COR-L47 (cell line): ENCODE measurements at regions not wholly inside any gene's neighbourhood (a gene's known extent, or its start where the extent isn't known, plus 50 kb on each side); places are given as distances from the start of the nearest gene placed in this dataset.
"Not testable (repeated sequence)": the region's sequence is repeated elsewhere in the genome, so short reads cannot be mapped to it uniquely, and the experiment has no call there.

Experiments
- DNase-seq: peaks from one replicate; lab custom pipeline; 2025; lab: John Stamatoyannopoulos, UW

DNA sequence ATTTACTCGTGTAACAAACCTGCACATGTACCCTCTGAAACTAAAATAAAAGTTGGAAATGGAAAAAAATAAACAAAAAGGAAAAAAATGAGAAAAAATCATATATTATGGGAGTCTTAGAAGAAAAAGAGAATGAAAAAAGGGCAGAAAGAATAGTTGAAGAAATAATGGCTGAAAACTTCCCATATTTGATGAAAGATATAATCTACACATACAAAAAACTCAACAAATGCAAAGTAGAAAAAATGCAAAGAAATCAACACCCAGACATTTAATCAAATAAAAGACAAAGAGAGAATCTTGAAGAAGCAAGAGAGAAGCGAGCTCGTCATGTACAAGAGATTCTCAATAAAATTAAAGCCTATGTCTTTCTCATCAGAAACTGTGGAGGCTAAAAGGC lies 73.8 kb downstream of the SLC25A46 start:
- DNase-seq, result no peak

DNA sequence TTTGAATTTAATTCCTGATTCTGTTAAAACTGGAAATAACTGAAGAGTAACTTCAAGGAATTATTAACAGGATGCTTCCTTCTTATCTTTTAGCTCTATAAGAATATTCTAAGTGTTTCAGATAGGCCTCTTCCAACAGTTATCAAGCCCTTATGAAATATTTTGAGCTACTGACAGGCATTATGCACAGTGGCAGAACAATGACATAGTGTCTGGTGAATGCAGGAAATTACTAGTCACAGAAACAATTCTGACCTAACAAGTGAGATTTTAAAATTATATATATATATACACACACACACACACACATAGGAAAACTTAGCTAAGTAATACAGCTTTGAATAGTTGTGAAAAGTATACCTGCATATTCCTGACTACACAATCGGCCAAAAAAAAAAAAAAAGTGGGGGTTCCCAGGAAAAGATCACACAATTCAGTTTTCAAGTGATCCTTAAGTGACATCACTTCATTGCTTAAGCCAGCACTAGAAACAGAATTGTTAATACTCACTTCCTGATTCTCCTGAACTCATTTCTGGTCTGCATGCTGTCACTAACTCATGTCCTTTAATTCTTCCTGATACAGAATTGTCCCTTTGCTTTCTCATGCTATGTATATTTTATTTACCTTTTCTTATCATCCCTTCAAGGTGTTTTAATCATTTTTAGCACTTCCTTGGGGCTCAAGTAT lies 77.3 kb downstream of the SLC25A46 start:
- no peak for DNase-seq

DNA sequence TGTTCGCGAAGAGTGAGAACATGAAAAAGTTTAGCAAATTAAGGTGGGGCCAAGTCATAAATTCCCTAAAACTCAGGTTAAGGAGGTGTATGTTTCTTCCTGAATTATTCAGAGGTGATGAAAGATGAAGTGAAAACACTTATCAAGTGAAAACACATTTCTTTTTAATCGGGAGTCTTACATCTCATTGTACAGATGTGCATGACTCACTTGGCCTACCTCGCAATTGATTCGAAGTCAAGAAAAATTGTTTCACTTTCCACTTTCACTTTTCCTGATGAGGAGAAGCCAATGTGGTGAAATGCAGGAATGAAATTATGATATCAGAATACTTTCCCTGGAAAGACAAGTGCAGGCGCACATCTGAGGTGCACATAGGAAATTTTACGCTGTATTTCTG lies 78.7 kb downstream of the SLC25A46 start:
- no peak for DNase-seq

DNA sequence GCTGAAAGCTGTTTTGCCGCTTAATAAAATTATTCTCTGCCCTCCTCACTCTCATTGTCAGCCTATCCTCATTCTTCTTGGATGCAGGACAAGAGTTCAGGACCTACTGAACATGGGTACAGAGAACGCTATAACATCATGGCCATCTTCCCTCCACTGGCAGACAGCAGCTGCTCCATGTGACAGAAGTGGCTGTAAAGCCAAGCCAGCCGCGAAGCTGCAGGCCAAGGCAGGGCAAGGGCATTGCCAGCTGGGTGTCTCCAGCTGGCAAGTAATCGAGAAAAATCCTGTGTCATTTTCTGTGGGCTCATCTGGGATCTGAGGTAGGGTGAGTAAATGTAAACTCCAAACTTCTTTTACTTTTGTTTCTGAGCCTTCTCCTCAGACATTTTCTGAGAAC lies 84.8 kb downstream of the SLC25A46 start:
- DNase-seq, result no peak

DNA sequence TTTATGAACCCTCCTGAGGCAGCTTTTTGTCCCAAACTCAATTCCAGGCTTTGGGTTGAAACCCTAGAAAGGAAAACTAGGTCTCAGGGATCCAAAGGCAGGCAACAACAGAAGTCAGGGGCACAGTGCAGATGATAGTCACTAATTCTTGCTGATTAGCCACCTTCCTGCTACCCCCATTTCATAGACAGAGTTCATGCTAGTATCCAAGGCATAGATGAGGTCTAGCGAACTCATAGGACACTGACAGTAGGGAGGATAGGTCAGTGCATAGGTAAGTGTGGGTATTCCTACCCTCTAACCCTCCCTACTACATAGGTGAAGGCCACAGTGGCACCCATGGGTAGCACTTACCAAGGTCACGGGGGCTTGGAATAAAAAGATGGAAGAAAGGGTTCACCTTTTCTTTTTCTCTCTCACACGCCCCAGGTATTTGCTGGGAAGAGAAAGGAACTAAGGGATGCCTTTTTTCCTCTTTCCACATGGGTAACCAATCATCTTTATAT lies 86.2 kb downstream of the SLC25A46 start:
- no peak for DNase-seq

DNA sequence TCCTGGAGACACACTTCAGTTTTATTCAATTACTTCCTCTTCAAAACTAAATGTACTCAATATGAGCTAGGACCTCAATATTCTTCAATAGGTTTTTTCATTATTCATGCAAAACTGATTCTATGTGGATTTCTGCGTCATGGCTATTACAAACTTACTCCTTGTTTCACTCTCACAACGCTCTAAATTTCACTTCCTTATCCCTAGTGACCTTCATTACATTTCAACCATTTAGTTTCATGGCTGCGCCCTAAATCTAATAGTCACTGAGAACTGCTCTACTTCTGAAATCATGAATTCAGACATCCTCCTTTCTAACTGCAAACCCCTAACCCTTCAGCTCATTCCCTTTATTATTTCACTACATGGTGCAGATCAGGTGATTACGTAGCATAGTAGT lies 93.9 kb downstream of the SLC25A46 start:
- no peak for DNase-seq

DNA sequence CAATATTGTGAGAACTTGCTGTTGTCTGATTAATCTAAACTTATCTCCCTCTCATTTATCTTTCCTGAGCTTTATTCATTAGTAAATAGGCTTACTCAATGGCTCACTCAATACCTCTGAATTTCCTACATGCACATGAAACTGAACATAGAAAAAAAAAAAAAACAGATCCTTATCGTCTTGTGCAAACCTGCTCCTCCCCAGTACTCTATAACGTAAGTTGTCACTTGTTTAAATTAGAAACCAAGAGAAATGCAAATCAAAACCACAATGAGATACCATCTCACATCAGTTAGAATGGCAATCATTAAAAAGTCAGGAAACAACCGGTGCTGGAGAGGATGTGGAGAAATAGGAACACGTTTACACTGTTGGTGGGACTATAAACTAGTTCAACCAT lies 96.1 kb downstream of the SLC25A46 start:
- not testable (repeated sequence) for DNase-seq

DNA sequence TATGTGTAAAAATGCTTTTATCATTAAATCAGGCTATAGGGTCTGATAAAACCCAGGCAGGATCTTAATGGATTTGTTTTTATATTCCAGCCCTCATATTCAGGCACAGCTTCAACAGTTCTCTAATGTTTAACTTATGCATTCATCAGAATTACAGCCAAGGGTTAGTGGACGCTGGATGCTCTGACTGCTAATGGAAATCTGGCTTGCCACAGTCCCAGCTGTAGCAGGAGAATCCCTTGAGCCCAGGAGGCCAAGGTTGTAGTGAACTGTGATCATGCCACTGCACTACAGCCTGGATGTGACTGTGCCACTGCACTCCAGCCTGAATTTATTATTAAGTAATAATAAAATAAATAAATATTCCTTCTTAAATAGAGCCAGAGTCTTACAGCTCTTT lies 98.0 kb downstream of the SLC25A46 start:
- no peak for DNase-seq

DNA sequence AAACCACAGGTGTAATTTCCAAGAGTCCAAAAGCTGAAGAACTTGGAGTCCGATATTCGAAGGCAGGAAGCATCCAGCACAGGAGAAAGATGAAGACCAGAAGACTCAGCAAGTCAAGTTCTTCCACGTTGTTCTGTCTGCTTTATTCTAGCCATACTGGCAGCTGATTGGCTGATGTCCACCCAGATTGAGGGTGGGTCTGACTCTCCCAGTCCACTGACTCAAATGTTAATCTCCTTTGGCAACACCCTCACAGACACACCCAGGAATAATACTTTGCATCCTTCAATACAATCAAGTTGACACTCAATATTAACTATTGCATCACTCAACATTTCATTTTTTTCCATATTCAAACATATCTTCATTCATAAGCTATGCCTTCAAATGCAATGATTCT lies 99.5 kb downstream of the SLC25A46 start:
- DNase-seq, result not testable (repeated sequence)

DNA sequence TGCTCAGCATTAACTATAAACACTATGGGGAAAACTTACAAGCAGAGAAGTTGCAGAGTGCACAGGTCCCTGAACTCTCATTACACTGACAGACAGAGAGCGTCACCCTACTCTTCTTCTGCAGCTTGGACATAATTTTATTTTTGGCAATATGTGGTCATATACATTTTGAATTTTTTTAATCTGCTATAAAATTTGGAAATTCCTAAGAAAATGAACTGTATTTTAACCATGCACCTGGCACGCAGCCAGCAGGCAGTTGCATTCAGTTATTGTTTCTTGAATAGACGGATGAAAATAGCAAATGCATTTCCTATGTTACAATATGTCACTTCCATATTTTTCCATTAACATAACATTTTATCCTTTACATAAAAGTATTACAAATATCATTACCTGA lies 100.2 kb downstream of the SLC25A46 start:
- DNase-seq, result no peak

DNA sequence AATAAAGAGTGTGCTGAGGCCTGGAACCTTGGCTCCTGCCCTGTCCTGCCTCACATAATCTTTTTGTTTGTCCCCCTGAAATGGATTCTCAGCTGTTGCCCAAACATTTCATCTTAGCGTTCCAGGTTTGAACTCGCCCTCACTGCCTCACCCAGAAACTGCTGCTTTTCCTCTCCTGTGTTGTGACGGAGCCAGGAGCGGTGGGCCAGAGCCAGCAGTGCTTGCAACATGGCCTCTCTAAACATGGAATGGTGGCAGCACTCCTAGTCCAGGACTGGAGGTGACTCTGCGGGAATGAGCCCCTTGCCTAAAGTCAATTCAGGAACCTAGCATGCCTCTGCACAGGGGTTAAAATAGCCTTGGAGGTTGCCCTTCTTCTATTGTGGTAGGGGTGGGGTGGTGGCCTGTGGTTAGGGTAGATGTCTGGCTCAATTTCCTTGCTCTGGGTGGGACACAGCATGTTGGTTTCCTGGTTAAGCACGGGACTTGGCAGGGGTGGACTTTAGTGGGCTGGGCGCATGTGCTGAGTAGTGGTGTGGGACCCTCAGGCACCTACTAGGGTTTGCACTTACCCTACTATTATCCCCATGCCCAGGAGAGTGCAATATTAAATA lies 101.6 kb downstream of the SLC25A46 start:
- no peak for DNase-seq

DNA sequence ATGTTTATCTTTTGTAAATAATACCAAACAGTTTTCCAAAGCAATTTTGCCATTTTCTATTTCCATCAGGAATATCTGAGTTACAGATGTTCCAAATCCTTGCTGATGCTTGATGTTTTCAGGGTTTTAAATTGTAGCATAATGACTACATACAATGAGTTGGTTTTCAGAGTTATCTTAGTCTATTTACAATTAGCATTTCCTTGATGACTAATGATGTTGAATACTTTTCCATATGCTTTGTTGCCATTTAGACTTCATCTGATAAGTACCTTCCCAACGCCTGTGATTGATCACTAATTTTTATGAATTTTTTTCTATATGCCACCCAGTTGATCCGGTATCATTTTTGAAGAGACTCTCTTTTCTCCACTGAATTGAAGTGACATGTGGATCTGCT lies 102.3 kb downstream of the SLC25A46 start:
- DNase-seq, result no peak

DNA sequence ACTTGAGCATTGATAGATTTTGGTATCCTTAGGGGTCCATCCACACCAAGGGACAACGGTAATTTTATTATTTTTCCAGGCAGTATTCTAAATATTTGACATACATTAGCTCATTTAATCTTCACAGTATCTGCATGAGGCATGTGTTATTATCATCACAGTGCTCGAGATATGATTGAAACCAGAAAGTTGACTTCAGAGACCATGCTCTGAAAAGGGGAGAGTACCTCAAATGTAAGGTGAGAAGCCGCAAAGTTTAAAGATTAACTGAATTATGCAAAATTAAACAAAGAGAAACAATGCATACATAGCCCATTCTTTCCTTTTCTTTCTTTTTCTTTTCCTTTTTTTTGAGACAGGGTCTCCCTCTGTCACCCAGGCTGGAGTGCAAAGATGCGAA lies 104.1 kb downstream of the SLC25A46 start:
- no peak for DNase-seq

DNA sequence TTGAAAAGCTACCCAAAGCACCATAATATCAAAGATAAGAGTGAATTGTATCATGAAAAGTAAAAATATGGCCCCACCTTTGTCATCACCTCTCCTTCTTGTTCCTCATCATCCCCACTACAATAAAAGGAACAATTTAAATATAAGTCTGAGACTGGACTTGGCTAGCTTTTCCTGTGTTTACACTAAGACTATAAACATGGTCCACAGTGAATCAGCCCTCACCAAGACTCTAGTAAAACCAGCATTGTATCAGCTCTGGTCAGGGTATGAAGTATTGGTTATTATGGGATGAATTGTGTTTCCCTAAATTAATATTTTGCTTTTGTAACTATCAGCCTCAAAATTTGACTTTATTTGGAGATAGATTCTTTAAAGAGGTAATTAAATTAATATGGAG lies 105.4 kb downstream of the SLC25A46 start:
- DNase-seq, result no peak

DNA sequence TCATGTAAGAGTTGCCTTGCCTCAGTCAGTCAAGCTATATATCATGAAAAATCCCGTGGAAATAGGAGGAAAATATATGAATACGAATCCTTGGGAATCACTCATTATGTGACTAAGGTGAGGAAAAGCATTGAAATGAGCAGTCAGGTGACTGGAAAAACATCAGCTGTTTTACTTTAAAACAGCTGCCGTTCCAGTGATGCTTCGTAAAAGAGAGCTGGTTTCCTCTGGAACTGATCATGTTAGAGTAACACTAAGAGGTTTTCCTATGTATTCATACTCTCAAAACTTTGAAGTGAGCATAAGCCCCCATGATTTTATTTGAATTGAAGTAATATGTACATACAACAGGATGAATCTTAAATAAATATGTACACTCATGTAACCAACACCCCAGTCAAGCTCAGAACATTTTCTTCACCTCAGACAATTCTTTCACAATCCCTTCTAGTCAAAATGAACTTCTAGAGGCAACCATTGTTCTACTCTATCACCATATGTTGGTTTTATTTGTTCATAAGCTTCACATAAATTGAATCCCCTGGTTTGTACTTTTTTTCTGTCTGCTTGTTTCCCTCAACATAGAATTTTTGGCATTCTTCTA lies 107.7 kb downstream of the SLC25A46 start:
- DNase-seq, result no peak

DNA sequence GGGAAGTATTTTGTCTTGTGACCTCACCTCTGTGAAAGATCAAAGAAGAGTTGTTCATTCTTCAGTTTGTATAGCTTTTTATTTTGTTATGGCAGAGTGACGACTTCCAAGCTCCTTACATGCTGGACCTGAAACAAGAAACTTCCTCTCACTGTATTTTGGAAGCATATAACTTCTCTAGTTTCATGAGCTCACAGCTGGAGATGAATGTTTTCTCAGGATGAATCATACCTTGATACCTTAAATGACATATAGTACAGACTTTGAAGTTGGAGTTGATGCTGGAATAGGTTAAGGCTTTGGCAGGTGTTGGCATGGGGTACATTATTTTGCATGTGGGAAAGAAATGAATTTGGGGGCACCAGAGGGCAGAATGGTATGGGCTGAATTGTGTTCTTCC lies 112.5 kb downstream of the SLC25A46 start:
- DNase-seq, result no peak

DNA sequence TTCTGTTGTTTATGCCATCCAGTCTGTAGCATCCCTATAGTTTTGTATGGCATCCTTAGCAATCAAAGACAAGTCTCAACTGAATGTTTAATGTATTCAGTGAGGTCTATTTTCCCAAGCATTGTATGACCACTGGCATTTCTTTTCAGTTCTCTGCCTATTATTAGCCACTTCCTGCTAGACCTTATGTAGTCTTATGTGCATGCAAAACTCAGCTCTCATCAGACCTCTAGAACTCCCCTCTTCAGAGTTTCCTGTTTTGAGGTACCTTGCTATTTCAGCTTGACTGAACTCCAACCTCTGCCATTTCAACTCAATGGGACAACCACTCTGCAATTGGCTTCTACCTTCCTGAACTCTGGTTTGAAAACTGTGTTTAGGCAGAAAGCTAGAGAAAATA lies 113.2 kb downstream of the SLC25A46 start:
- no peak for DNase-seq

DNA sequence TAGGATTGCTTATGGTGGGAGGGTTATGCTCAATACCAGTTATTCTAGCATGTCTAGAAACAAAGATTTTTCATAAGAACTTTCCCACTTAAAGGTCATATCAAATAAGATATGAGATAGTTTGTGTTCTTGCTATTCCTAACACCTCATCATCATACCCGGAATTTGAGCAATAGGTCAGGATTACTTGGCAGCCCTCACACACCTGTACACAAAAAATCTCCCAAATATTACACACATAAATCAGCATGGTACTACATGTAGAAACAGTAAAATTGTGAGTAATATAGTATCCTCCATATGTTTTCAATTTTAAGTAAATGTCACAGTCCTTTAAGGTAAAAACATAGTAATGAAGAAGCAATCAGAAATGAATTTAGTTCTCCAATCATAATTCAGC lies 113.7 kb downstream of the SLC25A46 start:
- no peak for DNase-seq

DNA sequence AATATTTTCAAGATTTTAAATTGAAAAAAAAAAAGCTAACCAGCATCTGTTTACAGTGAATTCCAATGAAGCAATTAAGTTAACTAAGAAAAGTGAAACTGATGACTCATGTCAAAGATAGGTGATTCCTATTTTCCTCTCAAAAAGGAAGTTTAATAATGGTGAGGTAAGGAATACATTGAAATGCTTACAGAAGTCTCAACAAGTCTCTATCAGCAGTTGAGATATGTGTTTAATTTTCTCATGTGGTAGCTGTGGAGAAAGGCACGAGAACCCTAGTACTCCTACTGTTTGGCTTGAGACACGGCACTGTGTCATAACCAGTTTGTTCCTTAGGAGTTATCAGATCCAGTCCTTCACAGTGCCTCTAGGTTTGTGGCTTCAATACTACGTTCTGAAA lies 114.5 kb downstream of the SLC25A46 start:
- DNase-seq, result no peak

DNA sequence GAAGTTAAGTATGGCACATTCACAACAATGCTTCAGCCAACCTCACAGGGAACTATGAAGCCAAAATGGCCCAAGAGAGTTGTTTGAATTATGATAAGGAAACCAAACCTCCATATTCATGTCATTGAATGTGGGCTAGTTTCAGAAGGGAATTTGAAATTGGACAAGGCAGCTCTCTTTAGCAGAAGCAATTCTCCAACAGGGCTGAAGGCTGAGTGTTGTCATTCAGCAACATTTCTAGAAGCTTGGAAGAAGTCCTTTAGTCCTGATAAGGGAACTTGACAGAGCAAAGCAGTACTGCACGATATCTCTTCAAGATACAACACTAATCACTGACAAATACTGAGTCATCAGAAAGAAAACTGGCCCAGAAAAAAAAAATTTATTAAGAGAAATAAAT lies 115.4 kb downstream of the SLC25A46 start:
- no peak for DNase-seq

DNA sequence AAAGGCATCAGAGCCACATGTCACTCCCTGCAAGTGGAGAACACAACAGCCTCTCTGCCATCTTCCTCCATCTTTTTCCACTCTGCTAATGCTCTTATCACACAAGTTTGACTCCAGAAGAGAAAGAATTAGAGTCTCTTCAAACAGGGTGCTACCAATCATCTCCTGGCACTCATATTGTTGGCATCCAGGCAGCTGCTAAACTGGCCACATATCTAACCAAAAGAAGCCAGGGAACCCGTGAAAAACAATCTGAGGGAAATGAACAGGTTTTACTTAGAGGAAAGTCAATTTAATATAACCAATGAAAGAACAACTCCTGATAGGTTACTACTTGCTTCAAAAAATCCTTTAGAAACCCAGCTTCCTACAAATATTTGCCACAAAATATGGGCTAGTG lies 117.2 kb downstream of the SLC25A46 start:
- DNase-seq, result no peak

DNA sequence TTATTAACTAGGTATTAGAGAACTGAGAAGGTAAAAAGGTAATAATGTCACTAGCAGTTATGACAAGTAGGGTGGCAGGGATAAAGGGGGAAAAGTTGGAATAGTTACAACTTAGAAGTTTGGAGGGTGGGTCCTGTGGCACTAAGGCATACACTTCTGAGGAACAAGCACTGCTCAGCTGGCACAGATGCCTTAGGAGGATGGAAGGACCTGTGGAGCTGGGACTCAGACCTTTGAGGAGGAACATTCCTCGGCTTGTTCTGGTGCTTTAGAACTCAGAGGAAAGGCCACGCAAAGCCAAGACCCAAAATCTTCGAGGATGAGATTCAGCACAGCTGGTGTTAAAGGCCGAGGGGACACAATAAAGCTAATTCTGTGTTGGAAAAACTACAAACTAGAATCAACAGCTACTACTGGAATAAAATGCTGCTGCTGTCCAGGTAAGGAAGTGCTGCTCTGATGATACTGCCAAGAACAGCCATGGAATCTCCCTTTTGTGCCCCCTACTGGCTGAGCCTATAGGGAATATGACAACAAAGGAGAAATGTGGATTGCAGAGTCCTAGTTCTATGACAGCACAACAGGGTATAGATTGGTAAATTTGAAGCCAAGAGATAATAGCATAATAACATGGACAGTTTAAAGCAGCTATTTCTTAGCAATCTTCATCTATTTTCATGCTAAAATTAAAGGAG lies 126.7 kb downstream of the SLC25A46 start:
- DNase-seq, result no peak

DNA sequence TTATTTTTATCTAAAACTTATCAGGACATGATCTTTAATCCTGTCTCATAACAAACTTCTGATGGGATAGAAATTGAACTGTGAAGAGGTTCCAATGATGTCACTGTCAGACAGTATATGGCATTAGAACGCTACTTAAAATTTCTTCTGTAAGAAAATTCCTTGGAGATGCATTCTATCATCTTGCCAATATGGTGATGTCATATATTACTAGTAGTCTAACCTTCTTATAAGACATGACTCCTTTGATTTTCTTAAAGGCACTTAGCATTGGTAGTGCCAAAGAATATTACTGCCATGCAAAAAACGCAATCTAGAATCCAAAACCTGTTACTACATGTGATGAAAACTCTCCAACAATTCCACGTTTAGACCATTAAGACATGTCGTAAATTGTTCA lies 131.1 kb downstream of the SLC25A46 start:
- DNase-seq, result no peak
